PC-9 (cell line): ENCODE measurements at regions not wholly inside any gene's neighbourhood (a gene's known extent, or its start where the extent isn't known, plus 50 kb on each side); places are given as distances from the start of the nearest gene placed in this dataset.

Experiments used
- CTCF ChIP-seq: fragments of 200-600 bp; sonication (generic); conservative IDR thresholded peaks from 2 replicates; pipeline ENCODE4 v1.6.1; 2017; ENCODE audit warnings: mixed run types, antibody characterized with exemption, mild to moderate bottlenecking, moderate library complexity
- EZH2 ChIP-seq: fragments of 200-600 bp; sonication (generic); IDR thresholded peaks from 2 replicates; pipeline ENCODE4 v1.8.0; 2017; ENCODE audit warnings: antibody characterized with exemption, low read depth

GRCh38 chr11:80782135-80782885 is 1341.5 kb upstream of the TENM4 start:
- no peak for TF ChIP-seq CTCF
- no peak for TF ChIP-seq EZH2
